Spleen (tissue), 7 donors: ENCODE measurements at regions not wholly inside any gene's neighbourhood (a gene's known extent, or its start where the extent isn't known, plus 50 kb on each side); places are given as distances from the start of the nearest gene placed in this dataset.

Source experiments
- POLR2AphosphoS5 ChIP-seq, 3 donors: sonication (generic); formaldehyde crosslinking; IDR thresholded peaks; one replicate each; pipeline ENCODE4 v1.5.1; 2017; ENCODE audit warnings: antibody characterized with exemption in 3 of 3
- TF ChIP-seq, protein P1 (sequence below), 11 experiments: fragments of 200-600 bp in 7 of 11; fragments of 450-650 bp in 4 of 11; sonication (generic) in 4 of 11; IDR thresholded peaks in 8 of 11; conservative IDR thresholded peaks in 3 of 11; 1 replicate in 7 of 11; 2 replicates in 4 of 11; pipeline versions ENCODE4 v1.4.0 to v1.8.0; 2016 to 2021; ENCODE audit warnings: antibody characterized with exemption in 11 of 11, inconsistent platforms in 4 of 11, mild to moderate bottlenecking in 1 of 11
- donor health status: DM: no; HTN: no; CAD: no; lungs with moderate emphysema.
- donor health status: DM: no; HTN: no; CAD: no.
- donor health status: DM: no; HTN: no; CAD: no.

- TF ChIP-seq, protein P1, sequence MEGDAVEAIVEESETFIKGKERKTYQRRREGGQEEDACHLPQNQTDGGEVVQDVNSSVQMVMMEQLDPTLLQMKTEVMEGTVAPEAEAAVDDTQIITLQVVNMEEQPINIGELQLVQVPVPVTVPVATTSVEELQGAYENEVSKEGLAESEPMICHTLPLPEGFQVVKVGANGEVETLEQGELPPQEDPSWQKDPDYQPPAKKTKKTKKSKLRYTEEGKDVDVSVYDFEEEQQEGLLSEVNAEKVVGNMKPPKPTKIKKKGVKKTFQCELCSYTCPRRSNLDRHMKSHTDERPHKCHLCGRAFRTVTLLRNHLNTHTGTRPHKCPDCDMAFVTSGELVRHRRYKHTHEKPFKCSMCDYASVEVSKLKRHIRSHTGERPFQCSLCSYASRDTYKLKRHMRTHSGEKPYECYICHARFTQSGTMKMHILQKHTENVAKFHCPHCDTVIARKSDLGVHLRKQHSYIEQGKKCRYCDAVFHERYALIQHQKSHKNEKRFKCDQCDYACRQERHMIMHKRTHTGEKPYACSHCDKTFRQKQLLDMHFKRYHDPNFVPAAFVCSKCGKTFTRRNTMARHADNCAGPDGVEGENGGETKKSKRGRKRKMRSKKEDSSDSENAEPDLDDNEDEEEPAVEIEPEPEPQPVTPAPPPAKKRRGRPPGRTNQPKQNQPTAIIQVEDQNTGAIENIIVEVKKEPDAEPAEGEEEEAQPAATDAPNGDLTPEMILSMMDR (IDR thresholded peaks at IDR 0.05 in 8 of 11, conservative IDR thresholded peaks at IDR 0.05 in 3 of 11): no peak
- TF ChIP-seq POLR2AphosphoS5 (IDR thresholded peaks at IDR 0.05): no peak
Observed at GRCh38 chr4:143089291-143089690, 95.4 kb upstream of the USP38 start.
